NCI-H2081 (cell line): ENCODE measurements at regions not wholly inside any gene's neighbourhood (a gene's known extent, or its start where the extent isn't known, plus 50 kb on each side); places are given as distances from the start of the nearest gene placed in this dataset.
A peak's percentile ranks its signal among the peaks of the same experiment; 100 is the strongest.
"Not testable (repeated sequence)": the region's sequence is repeated elsewhere in the genome, so short reads cannot be mapped to it uniquely, and the experiment has no call there.

Source experiments
- DNase-seq, 2 experiments: peaks; one replicate each; lab custom pipeline; 2025; lab: John Stamatoyannopoulos, UW

DNA sequence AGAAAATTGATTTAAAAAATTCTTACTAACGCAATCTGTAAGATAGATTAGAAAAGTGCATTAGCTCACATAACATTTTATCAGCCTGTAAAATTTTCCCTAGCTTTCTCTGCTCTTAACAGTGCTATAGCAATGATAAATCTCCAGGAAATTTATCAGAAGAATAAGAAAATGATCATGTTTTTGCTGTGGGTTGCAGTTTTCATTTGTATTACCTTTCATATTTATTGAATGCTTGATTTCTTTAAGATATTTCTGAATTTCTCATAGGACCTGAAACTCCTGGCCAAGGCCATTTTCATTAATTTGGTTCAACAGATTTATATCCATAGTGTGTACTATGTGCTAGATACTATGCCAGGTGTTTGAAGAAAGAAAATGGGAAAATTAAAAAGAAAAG lies 130.3 kb upstream of the STARD13 start:
- no peak for DNase-seq

DNA sequence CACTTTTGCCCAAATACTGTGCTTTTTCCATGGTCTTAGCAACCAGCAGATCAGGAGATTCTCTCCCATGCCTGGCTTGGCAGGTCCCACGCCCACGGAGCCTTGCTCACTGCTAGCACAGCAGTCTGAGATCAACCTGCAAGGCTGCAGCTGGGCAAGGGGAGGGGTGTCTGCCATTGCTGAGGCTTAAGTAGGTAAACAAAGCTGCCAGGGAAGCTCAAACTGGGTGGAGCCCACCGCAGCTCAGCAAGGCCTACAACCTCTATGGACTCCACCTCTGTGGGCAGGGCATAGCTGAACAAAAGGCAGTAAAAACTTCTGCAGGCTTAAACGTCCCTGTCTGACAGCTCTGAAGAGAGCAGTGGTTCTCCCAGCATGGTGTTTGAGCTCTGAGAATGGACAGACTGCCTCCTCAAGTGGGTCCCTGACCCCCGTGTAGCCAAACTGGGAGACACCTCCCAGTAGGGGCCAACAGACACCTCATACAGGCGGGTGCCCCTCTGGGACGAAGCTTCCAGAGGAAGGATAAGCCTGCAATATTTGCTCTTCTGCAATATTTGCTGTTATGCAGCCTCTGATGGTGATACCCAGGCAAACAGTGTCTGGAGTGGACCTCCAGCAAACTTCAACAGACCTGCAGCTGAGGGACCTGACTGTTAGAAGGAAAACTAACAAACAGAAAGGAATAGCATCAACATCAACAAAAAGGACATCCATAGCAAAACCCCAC lies 132.8 kb upstream of the STARD13 start:
- not testable (repeated sequence) for DNase-seq

DNA sequence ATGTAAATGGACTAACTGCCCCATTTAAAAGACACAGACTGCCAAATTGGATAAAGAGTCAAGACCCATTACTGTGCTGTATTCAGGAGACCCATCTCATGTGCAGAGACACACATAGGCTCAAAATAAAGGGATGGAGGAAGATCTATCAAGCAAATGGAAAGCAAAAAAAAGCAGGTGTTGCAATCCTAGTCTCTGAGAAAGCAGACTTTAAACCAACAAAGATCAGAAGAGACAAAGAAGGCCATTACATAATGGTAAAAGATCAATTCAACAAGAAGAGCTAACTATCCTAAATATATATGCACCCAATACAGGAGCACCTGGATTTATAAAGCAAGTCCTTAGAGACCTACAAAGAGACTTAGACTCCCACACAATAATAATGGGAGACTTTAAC lies 134.6 kb upstream of the STARD13 start:
- not testable (repeated sequence) for DNase-seq

DNA sequence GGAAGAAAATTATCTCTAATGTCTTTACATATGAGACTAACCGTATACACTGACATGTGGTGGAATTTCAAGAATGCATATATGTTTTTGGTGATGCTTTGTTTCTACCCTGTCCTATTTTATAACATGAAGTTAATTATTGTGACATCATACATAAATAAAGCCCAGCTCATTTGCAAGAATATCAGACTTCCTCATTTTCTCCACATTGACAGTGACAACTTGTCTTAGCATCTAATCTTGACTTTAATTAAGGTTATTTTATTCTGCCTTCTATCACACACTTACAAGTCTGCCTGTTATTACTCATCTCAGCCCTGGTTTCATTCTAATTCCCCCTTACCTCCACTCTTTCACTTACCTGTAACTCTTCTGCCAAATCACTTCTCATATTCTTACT lies 140.6 kb upstream of the STARD13 start:
- DNase-seq: no peak

DNA sequence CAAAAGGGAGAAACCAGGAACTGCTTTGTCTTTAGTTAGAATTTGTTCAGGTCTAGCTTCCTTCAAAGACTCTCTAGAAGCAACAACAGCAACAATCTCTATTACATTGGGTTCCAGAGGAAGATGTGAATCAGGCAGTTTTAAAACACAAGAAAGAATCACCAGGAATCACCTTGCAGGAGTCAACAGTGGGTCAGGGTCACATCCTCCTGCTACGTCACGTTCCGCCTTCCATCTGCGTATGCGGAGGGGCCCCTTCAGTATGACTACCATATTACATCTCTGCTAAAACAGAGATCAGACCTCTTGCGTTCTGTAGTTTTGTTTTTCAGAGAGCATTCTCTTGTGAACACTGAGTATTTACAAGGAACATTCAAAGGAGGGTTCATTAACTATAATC lies 147.8 kb upstream of the STARD13 start:
- no peak for DNase-seq

DNA sequence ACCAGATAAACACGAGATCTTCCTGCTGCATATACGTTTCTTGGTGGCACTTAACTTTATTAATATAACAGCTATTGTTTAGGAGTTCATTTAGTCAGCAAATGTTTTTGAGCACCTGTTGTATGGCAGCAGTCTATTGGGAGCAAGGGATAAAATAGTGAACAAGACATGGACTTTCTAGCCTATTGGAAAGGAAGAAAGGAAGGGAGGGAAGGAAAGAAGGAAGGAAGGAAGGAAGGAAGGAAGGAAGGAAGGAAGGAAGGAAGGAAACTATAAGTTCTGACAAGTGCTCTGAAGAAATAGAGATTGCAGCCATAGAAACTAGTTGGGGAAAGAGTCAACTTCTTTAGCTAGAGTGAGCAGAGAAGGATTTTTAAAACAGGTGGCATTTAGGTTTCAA lies 149.1 kb upstream of the STARD13 start:
- DNase-seq: no peak

DNA sequence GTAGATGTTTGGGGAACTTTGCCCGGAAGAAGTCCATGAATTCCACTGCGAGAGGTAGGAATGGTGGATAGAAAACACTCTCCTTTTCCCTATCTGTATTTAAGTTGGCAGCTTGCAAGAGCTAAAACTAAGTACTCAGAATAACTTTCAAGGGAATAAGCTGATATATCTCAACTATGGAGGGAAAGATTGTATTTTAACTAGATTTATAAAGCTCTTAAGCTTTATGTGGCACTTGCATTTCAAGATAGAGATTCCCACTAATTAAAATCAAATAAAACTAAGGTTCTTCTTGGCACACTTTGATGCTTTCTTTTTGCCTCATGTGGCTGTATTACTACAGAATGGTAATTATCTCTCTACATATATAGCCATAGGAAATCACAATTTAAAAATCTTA lies 149.7 kb upstream of the STARD13 start:
- no peak for DNase-seq

DNA sequence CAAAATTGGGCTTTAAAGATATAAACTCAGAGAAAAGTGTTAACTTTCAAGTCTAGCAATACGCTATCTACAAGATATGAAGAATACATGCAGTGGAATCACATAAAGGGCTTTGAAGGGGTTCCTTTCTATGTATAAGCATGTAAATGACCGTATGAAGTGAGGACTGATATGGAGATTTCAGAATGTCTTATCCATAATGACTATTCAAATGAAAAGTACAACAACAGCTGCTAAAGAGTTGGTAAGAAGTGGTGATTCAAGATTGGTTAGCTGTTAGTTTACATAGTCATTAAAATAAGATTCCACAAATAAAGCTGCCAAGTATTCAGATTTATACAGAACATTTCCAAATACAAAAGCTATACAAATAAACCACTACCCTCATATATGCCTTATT lies 153.4 kb upstream of the STARD13 start:
- DNase-seq: no peak

DNA sequence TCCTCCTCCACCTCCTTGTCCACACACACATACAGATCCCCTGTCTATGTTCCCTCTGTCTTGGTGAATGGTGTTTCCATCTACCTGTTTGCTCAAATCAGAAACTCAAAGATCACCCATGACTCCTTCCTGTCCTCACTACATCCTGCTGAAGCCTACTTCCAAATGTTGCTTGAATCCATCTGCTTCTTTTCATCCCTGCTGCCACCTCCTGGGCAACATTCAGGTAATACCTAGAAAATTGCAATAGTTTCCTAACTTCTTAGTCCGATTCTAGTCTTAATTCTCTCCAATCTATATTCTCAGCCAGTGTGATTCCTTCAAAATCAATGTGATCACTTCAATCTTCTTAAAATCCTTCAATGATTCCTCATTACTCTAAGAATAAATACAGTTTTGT lies 155.5 kb upstream of the STARD13 start:
- DNase-seq: no peak

DNA sequence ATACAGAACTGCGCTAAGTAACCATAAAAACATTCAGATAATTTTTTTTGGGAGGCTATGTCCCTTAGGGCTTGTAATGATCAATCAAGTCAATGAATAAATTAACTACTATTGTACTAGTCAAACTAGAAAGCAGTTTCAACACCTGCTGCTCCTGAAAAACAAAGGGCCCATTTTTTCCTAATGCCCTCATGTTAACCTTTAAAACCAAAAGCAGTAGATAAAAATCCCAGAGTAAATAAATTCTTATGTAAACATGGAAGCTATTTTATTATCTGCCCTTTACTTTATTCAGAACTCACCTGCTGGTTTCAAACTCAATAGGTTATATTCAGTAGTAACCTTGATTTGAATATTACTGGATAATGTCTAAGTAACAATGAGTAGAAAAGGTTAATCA lies 159.5 kb upstream of the STARD13 start:
- DNase-seq: no peak

DNA sequence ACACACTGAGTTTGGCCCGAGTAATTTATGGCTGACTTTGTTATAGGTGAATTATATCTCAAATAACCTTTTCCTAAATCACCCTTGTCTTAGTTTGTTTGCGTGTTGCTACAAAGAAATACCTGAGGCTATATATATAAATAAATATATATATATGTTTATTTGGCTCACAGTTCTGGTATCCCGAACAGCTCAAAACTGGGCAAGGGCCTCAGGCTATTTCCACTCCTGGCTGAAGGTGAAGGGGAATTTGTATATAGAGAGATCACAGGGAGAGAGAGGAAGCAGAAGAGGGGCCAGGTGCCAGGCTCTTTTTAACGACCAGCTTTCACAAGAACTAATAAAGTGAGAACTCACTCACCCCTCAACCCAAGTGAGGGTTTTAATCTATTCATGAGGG lies 159.9 kb upstream of the STARD13 start:
- peak in 1 of 2 experiments; percentile 25 for DNase-seq

DNA sequence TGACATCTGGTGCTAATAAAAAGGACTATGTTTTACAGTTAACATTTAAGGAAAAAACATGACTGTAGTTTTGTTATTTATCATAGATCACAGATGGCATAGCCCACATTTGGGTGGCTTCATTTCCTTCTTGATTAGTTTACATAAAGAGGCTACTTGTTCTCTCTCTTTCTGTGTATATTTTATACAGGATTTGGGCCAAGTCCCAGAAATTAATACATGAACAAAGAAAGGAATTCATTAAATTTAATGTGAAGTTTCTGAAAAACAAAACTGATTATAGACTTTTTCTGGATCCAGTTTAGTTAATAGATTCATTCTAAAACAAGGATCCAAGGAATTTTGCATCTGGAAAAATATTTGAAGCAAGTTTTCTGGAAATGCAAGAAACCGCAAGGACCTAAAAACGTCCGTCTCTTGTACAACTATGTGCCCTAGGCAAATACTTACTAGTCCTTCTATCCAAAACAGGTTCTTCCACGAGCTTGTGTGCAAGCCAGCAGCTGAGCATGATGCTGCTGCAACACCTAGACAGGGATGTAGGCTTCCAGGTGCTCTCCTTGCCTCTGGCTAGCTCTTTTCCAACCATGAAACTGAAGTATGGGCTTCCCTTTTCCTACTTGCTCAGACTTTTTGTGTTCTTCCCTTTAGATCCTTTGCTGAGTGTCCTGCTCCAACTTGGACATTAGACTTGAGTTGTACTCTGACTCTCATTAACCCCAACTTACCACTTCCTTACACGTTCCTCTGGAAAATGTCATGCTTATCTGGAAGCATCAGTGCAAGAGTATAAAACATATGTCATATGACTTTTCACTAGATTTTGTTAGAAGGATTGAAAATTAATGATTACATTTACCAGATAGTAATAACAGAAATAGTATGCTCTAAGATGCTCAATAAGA lies 161.5 kb upstream of the STARD13 start:
- peak in 1 of 2 experiments; percentile 0 for DNase-seq

DNA sequence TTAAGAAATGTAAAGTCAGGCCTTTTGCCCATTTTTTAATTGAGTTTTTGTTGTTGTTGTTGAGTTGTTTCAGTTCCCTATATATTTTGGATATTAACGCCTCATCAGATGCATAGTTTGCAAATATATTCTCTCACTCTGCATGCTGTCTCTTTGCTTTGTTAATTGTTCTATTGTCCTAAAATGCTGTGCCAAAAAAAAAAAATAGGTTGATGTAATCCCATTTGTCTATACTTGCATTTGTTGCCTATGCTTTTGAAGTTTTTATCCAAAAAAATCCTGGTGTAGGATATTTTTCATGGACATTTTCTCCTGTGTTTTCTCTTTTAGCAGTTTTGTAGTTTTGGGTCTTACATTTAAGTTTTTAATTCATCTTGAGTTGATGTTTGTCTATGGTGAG lies 163.3 kb upstream of the STARD13 start:
- no peak for DNase-seq

DNA sequence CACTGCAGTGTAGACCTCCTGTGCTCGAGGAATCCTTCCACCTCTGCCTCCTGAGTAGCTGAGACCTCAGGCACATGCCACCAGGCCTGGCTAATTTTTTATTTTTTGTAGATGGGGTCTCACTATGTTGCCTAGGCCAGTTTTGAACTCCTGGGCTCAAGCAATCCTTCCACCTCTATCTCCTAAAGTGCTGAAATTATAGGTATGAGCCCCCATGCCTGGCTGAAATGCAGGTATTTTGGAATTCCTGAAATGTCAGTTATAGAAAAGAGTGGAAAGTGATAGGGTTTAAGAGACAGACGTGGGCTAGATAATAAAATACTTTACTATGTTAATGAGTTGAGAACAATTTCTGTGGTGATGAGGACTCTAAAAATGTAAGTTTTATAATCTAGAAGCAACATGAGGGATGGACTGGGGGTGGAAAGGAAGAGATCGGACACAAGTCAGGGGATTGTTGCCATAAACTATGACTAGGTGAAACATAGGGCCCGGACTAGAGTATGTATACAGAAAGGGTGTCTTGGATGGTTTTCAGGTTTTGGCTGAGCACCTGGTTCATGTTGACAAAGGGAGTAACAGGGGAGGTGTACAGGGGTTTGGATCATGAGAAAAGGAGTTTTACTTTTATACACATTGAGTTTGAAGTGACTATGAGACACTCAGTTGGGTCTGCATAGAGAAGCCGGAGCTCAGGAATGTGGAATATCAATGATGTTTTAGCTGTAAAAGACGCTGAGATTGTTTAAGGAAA lies 165.6 kb upstream of the STARD13 start:
- no peak for DNase-seq

DNA sequence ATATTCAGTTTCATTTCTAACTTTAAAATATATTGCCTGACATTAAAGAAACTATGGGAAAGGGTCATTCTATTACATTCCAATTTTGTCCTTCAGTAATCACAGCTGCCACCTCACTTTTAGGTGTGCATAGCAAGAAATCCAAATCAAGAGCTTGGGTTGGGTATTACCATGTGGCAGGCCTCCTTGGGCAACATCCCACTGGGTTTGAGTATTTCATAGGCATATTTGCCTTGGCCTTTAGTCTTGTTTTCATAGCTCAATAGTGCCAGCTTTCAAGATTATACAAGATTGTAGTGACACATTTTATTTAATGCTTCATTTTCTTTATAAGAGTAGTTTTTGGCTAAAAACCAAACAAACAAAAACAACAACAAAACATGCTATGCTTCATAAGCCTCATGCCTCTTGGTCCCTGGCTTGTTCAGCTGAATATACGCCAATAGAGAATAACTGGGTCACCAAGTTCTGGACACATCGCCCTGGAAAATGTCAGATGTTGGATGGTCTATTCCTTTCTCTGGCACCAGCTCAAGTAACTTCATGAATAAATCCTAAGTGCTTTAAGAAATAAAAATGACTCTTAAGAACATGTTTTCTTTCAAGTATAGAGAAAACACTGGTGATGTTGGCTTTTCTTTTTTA lies 167.4 kb upstream of the STARD13 start:
- no peak for DNase-seq

DNA sequence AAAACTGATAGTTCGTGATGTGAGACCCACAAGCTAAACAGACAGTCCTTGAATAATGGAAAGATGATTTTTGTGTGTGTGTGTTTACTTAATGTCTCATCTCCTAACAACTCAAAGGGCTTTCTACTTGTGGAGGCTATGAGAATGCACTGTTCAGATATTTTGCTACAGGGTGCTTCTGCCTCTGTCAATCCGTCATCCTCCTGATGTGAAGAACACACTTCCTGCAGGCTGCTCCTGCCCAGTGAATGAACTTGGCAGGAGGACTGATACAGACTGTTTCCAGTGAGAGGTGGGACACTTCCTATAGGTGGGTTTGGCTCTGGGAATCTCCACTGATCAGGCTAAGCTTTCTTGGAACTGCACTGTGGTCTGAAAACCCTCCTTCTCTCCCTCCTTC lies 168.4 kb upstream of the STARD13 start:
- DNase-seq: no peak

DNA sequence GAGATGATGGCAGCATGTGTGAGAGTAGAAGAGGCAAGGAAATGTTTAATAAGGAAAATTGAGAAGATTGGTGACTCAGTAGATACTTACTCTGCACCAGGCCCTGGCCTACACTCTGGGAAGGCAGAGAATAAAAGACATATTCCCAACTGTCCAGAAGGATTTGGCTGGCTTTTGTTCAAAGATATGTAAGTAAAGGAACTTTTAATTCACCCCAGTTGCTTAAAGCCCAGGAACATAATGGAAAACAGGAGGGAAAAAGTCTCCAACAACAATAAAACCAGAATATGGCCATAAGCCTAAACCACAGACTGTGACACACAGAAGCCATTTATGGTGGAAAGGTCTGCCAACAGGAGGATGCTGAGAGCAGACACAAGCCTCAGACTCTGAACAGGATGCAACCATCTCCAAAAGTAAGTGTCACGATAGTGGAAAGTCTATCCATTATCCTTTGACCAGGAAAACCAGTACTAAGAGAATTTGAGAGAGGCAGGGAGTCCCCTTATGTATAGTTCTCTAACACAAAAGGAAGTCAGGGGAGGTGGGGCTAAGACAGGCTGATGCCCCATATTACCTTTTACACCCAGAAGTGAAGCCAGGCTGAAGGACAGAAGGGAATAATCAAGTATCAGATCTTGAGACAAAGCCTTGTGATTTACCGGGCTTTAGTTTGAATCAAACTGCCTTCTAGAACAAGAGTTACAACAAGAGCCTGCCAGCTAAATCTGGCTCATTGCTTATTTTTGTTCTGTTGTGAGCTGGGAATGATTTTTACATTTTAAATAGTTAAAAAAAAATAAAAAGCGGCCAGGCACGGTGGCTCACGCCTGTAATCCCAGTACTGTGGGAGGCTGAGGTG lies 169.5 kb upstream of the STARD13 start:
- DNase-seq: no peak

DNA sequence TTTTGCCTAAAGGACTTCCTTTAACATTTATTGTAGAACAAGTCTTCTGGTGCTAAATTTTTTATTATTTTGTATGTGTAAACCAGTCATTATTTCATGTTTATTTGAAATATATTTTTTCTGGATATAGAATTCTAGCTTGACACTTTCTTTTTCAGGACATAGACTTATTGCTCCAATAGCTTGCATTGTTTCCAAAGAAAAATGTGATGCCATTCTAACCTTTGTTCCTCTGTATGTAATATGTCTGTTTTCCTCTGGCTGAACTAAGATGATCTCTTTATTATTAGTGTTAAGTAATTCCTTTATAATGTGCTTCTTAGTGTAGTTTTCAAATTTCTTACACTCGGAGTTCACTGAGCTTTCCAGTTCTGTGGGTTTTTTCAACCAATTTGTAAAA lies 174.1 kb upstream of the STARD13 start:
- no peak for DNase-seq

DNA sequence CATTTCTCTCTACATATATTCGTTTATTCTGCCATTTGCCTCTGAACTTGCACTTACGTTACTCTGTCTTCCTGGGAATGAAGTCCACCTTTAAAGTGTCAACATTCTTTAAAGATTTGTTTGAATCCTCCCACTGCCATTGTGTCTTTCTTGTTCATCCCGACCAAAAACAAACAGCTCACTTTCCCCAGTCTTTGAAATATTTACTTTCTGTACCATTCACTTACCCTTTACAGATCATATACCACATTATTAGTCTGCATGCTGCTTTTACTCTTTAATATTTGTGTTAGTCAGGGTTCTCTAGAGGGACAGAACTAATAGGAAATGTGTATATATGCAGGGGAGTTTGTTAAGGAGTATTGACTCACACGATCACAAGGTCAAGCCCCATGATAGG lies 176.6 kb upstream of the STARD13 start:
- no peak for DNase-seq

DNA sequence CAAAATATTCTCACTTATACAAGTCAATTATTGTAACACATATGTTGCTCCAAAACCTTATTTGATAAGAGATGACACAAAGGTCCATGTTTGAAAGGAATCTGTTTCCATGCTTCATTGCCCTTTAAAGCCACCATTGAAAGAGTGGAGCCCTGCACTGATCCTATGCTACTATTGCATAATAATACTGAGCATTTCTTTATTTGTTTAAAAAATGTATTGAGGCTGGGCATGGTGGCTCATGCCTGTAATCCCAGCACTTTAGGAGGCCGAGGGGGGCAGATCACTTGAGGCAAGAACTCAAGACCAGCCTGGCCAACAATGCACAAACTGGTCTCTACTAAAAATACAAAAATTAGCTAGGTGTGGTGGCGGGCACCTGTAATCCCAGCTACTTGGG lies 178.8 kb upstream of the STARD13 start:
- no peak for DNase-seq

DNA sequence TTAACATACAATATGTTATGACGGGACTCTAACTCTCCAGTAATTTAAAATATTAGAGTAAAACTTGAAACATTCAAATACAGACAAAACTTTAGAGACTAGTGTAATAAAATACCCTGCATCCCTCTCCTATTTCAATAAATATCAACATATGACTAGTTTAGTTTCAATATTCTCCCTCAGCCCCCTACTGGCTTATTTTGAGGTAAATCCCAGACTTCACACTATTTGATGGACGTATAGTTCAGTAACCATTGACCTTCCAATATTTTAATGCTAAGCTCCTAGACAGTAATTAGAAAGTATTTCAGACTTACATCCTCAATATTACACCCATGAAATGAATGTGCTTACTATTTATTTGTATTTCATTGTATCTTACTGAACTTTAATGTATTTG lies 180.7 kb upstream of the STARD13 start:
- DNase-seq: no peak
